Heart right ventricle (tissue), 16 donors: ENCODE measurements at regions not wholly inside any gene's neighbourhood (a gene's known extent, or its start where the extent isn't known, plus 50 kb on each side); places are given as distances from the start of the nearest gene placed in this dataset.

Experiments used
- ATAC-seq, 8 donors: fragments of 200-7000 bp; cut with Tn5 transposase; one replicate each; pipeline ENCODE4 v1.9.1; 2020; ENCODE audit warnings: mild to moderate bottlenecking in 8 of 8, moderate library complexity in 8 of 8, moderate number of reproducible peaks in 1 of 8
- DNase-seq, 2 donors: peaks; one replicate each; pipeline ENCODE4 v3.0.0-alpha.2; 2020
- H3K27ac ChIP-seq, 10 donors: fragments of 200-600 bp; sonication (generic) in 2 of 10; one replicate each; pipeline versions ENCODE4 v1.5.0 to v1.8.0; 2020 to 2022; ENCODE audit warnings: mild to moderate bottlenecking in 3 of 10
- H3K27me3 ChIP-seq, 7 donors: fragments of 200-600 bp; one replicate each; pipeline ENCODE4 v1.8.0; 2021 to 2022; ENCODE audit warnings: mild to moderate bottlenecking in 2 of 7
- H3K36me3 ChIP-seq, 9 donors: fragments of 200-600 bp; sonication (generic) in 1 of 9; one replicate each; pipeline versions ENCODE4 v1.5.0 to v1.8.0; 2020 to 2022; ENCODE audit warnings: mild to moderate bottlenecking in 2 of 9
- H3K4me1 ChIP-seq, 9 donors: fragments of 200-600 bp; sonication (generic) in 1 of 9; one replicate each; pipeline versions ENCODE4 v1.5.0 to v1.8.0; 2020 to 2022; ENCODE audit warnings: mild to moderate bottlenecking in 4 of 9
- H3K4me3 ChIP-seq, 10 donors: fragments of 200-600 bp; sonication (generic) in 2 of 10; one replicate each; pipeline versions ENCODE4 v1.5.0 to v1.8.0; 2020 to 2022; ENCODE audit warnings: mild to moderate bottlenecking in 7 of 10, moderate library complexity in 2 of 10
- H3K9me3 ChIP-seq, 11 donors: fragments of 200-600 bp in 10 of 11; sonication (generic) in 2 of 11; one replicate each; pipeline versions ENCODE4 v1.5.0 to v1.8.0; 2013 to 2022; ENCODE audit warnings: mild to moderate bottlenecking in 2 of 11, control low read depth in 1 of 11, moderate library complexity in 1 of 11
- WGBS, 2 donors: extraction: QIAGEN DNeasy Blood & Tissue Kit; methylation state at CpG; one replicate each; pipeline ENCODE4 v1.1.7; 2013; ENCODE audit warnings: inconsistent platforms in 1 of 2; 5-methylcytosine and 5-hydroxymethylcytosine counted together
- intact Hi-C, 10 donors: fragments of 100-400 bp; cut with DNase I; formaldehyde crosslinking; loops; one replicate each; pipeline versions ENCODE4 v1.11.1 to v1.14.2; 2022
- TF ChIP-seq, protein P1 (sequence below), 9 donors: fragments of 200-600 bp; sonication (generic) in 2 of 9; IDR thresholded peaks; one replicate each; pipeline versions ENCODE4 v1.5.0 to v1.8.0; 2021 to 2022; ENCODE audit warnings: antibody characterized with exemption in 9 of 9, mild to moderate bottlenecking in 5 of 9, moderate library complexity in 1 of 9
- donor health status: Arrhythmogenic right ventricular cardiomyopathy.
- donor health status: ischemic (EF 13 %, LVEDD 7.1; RV severe dilation, severe dysfunction).
- donor health status: healthy with polysubstance abuse.
- donor health status: DM: no; HTN: yes; CAD: no.
- donor health status: DM: no; HTN: no; CAD: no.
- donor health status: ischemic (EF 25% LVEDD 6.9; RV normal size, moderate dysfunction).
- donor health status: ischemic (EF 25% LVEDD 5.7; RV mildly dilated, moderate dysfunction).
- donor health status: healthy.
- donor health status: DM: yes; HTN: yes; CAD: no.
- donor health status: Ischemic cardiomyopathy.
- donor health status: ischemic (EF 35%, LVEDD 5.7; RV mildly dilated, moderate dysfunction).
- donor health status: nonischemic (EF 11% LVEDD 7.7; RV severe dilation, severe dysfunction).
- donor health status: DM: yes; HTN: yes; CAD: no.
- donor health status: PGD.
- donor health status: ischemic (EF 29% LVEDD 5.4; RV normal size, mild dysfunction).
- donor health status: nonischemic (EF 23%, LVEDD 6.1; RV moderate dilation, normal function).

DNA sequence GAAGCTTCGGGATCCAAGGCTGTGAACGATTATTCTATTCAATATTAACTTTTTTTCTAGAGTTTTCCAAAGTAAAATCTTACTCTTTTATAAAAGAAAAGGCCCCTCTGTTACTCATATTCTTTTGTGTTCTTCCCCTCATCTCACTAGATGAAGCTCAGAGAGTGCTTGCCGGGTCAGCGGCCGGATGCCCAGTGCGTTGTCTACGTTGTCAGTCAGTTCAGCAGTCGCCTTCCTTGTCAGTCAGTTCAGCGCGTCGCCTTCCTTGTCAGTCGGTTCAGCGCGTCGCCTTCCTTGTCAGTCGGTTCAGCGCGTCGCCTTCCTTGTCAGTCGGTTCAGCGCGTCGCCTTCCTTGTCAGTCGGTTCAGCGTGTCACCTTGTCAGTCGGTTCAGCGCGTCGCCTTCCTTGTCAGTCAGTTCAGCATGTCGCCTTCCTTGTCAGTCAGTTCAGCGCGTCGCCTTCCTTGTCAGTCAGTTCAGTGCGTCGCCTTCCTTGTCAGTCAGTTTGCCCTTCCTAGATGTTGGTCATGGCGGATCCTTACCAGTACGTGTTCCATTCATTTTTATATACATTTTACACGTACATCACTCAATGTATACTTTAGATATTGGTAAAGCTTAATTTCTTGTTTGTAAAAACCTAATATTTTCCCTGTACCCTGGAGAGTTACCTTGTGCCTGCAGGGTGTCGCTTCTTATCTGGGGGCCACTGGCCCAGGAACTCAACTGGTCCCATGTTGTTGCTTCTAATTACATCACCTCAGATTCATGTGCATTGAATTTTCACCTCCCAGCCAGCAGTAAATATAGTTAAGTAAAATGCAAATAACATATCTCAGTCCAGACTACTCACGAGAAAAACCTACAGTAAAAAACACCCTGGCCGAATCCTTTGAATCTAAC lies 206.9 kb downstream of the ASB1 start:
- WGBS, 2 donors = 90 to 92% methylated on average over 41 of the region's 41 CpGs
- no peak overlapping the region for H3K4me3 ChIP-seq
- peaks cover 0 to 2% (median 0%) of the 10 kb centered on the region in 7 donors for H3K27me3 ChIP-seq
- TF ChIP-seq, protein P1, sequence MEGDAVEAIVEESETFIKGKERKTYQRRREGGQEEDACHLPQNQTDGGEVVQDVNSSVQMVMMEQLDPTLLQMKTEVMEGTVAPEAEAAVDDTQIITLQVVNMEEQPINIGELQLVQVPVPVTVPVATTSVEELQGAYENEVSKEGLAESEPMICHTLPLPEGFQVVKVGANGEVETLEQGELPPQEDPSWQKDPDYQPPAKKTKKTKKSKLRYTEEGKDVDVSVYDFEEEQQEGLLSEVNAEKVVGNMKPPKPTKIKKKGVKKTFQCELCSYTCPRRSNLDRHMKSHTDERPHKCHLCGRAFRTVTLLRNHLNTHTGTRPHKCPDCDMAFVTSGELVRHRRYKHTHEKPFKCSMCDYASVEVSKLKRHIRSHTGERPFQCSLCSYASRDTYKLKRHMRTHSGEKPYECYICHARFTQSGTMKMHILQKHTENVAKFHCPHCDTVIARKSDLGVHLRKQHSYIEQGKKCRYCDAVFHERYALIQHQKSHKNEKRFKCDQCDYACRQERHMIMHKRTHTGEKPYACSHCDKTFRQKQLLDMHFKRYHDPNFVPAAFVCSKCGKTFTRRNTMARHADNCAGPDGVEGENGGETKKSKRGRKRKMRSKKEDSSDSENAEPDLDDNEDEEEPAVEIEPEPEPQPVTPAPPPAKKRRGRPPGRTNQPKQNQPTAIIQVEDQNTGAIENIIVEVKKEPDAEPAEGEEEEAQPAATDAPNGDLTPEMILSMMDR (IDR thresholded peaks at IDR 0.05) = no peak
- H3K4me1 ChIP-seq = peaks cover 0 to 8% (median 0%) of the 10 kb centered on the region in 9 donors
- H3K36me3 ChIP-seq = no peaks in the 10 kb centered on the region
- DNase-seq = no peak
- no peak for ATAC-seq
- no peaks in the 10 kb centered on the region for H3K9me3 ChIP-seq
- H3K27ac ChIP-seq = no peak overlapping the region
- intact Hi-C loops = no loop called here

DNA sequence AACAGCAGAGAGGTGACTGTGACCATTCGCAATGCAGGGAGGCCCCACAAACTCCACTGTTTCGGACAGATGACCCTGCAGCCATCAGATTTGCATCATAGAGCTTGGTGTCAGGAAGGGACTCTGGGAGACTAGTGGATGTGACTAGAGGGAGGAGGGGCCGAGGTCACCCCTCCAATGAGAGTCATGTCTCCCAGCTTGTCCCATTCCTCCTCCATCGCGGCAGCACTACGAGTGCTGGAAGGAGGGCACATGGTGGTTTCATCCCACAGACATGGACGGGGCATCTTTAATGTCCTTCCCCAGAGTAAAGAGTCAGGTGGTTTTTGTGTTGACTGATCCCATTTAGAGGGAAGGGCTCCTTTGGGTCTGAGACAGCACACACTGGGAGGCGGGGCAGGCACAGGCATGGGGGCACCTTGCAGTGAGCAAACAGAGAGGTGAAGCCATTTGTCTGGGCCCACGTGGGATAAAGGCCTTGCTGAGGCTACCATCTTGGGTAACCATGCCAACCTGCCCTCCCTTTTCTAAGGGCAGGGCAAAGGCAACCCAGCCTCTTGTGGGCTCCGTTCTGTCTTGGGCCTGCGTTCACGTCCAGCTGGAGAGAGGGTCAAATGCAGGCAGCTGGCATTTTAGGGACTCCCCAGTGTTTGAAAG lies 208.1 kb downstream of the ASB1 start:
- H3K4me1 ChIP-seq = peaks cover 0 to 8% (median 0%) of the 10 kb centered on the region in 9 donors
- no peaks in the 10 kb centered on the region for H3K36me3 ChIP-seq
- TF ChIP-seq, protein P1 (IDR thresholded peaks at IDR 0.05) = no peak
- no peak overlapping the region for H3K27ac ChIP-seq
- H3K9me3 ChIP-seq = no peaks in the 10 kb centered on the region
- intact Hi-C loops = no loop called here
- ATAC-seq (no peak), DNase-seq (no peak)
- H3K27me3 ChIP-seq = peaks cover 0 to 6% (median 0%) of the 10 kb centered on the region in 7 donors
- 89% methylated on average over 12 of the region's 12 CpGs for WGBS, 2 donors
- no peak overlapping the region for H3K4me3 ChIP-seq

DNA sequence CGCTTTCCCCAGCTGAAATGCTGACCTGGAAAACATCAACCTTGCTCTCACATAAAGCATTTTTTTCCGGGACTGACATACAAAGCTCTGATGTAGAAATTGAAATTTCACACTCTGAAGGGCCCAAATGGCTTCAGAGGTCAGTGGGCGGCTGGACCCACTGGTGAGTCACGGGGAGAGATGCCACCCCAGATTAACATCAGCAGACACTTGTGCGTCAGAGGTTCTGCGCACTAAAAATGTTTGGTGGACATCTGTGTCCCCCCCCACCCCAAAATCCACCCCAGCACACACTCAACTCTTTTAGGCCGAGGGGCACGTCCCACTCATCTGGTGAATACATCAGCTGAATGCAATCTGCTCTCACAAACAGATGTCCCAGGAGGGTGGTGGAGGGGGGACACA lies 208.9 kb downstream of the ASB1 start:
- Histone ChIP-seq H3K36me3 (no peaks in the 10 kb centered on the region), H3K4me1 (peaks cover 0 to 8% (median 0%) of the 10 kb centered on the region in 9 donors), H3K27ac (no peak overlapping the region), H3K4me3 (no peak overlapping the region), H3K27me3 (peaks cover 0 to 11% (median 0%) of the 10 kb centered on the region in 7 donors), H3K9me3 (no peaks in the 10 kb centered on the region)
- ATAC-seq = no peak
- no peak for DNase-seq
- TF ChIP-seq, protein P1 (IDR thresholded peaks at IDR 0.05) = no peak
- intact Hi-C loops = no loop called here
- 79 to 81% methylated on average over 8 of the region's 8 CpGs for WGBS, 2 donors

DNA sequence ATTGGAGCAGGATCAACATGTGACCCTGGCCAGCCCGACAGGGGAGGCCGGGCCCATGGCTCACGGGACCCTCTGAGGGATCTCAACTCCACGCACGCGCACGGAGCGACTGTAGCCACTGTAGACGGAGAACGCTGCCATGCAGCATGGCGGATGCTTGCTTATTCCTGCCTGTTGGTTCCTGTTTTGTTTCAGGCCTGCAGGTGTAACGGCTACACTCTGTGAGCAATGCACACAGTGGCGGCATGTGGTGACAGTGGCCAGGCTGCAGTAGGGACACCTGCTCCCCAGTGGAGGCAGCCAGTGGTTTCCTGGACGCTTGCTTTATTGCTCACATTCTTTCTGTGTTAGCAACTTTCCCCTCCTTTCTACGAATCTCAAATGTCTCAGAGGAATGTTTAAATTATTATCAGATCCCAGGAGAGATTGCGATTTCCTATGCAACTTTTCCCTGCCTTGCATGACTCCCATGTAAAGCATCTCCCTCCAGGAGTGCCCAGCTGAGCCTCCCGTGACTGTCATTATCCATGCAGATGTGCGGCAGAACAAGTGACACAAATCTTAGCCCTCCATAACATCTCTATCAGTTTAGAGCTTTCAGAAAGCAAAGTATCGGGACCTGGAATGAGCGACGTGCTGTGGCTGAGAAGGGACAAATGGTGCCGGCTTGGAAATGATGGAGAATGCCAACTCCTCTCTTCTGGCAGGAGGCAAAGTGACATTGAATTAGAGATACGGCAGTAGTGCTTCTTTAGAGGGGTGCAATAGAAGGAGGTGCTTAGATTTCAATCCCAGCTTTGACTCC lies 209.7 kb downstream of the ASB1 start:
- H3K27me3 ChIP-seq = peaks cover 0 to 11% (median 0%) of the 10 kb centered on the region in 7 donors
- ATAC-seq (no peak), DNase-seq (no peak)
- intact Hi-C loops = no loop called here
- H3K27ac ChIP-seq = no peak overlapping the region
- H3K36me3 ChIP-seq = no peaks in the 10 kb centered on the region
- TF ChIP-seq, protein P1 (IDR thresholded peaks at IDR 0.05) = no peak
- H3K9me3 ChIP-seq = no peaks in the 10 kb centered on the region
- peaks cover 0 to 8% (median 0%) of the 10 kb centered on the region in 9 donors for H3K4me1 ChIP-seq
- H3K4me3 ChIP-seq = no peak overlapping the region
- 79 to 83% methylated on average over 23 of the region's 23 CpGs for WGBS, 2 donors
